Osteoblast (primary cell): ENCODE measurements at regions not wholly inside any gene's neighbourhood (a gene's known extent, or its start where the extent isn't known, plus 50 kb on each side); places are given as distances from the start of the nearest gene placed in this dataset.
"Not testable (repeated sequence)": the region's sequence is repeated elsewhere in the genome, so short reads cannot be mapped to it uniquely, and the experiment has no call there.

ENCODE experiments used
- DNase-seq: peaks from one replicate; pipeline ENCODE4 v3.0.0; 2011; ENCODE audit warnings: low spot score, mixed read lengths; ENCODE audit not compliant: insufficient read length; ENCODE audit errors: missing footprints
- H2AFZ ChIP-seq: 2 replicates; pipeline ENCODE4 v1.6.0; 2011; ENCODE audit warnings: mild to moderate bottlenecking, low read length
- H3K27ac ChIP-seq: 2 replicates; pipeline ENCODE4 v1.5.1; 2011; ENCODE audit warnings: mild to moderate bottlenecking, low read depth, low read length, moderate library complexity
- H3K27me3 ChIP-seq: 2 replicates; pipeline ENCODE4 v1.6.0; 2012; ENCODE audit warnings: mild to moderate bottlenecking, control low read depth, inconsistent platforms, low read length, moderate library complexity; ENCODE audit not compliant: insufficient read depth
- H3K36me3 ChIP-seq: 2 replicates; pipeline ENCODE4 v1.5.1; 2011; ENCODE audit warnings: mild to moderate bottlenecking, low read length, control low read depth, moderate library complexity; ENCODE audit not compliant: insufficient read depth
- H3K4me1 ChIP-seq: 2 replicates; pipeline ENCODE4 v1.5.1; 2011; ENCODE audit warnings: mild to moderate bottlenecking, low read length, control low read depth, moderate library complexity; ENCODE audit not compliant: insufficient read depth
- H3K4me2 ChIP-seq: 2 replicates; pipeline ENCODE4 v1.6.0; 2011; ENCODE audit warnings: mild to moderate bottlenecking, low read length; ENCODE audit not compliant: insufficient read depth
- H3K4me3 ChIP-seq: fragments of 200-600 bp; sonication (generic); 3 replicates; pipeline ENCODE4 v1.5.1; 2012; ENCODE audit warnings: mild to moderate bottlenecking, low read length, inconsistent platforms; ENCODE audit not compliant: insufficient read depth
- H3K79me2 ChIP-seq: 2 replicates; pipeline ENCODE4 v1.6.0; 2012; ENCODE audit warnings: mild to moderate bottlenecking, low read length, control low read depth, inconsistent platforms; ENCODE audit not compliant: insufficient read depth
- H3K9me3 ChIP-seq: 2 replicates; pipeline ENCODE4 v1.5.1; 2011; ENCODE audit warnings: low read depth, low read length, control low read depth
- H4K20me1 ChIP-seq: 2 replicates; pipeline ENCODE4 v1.6.0; 2012; ENCODE audit warnings: mild to moderate bottlenecking, low read length, control low read depth; ENCODE audit not compliant: insufficient read depth
- CTCF ChIP-seq: IDR thresholded peaks from 2 replicates; pipeline ENCODE4 v1.5.1; 2011; ENCODE audit warnings: mild to moderate bottlenecking, low read depth, low read length, moderate library complexity; ENCODE audit errors: extremely low read depth

- Histone ChIP-seq H3K4me2 (no peak overlapping the region), H3K79me2 (no peaks in the 10 kb centered on the region), H3K4me3 (no peak overlapping the region), H3K9me3 (peaks cover 4% of the 10 kb centered on the region), H3K4me1 (no peaks in the 10 kb centered on the region), H3K27ac (no peak overlapping the region), H3K27me3 (no peaks in the 10 kb centered on the region), H3K36me3 (no peaks in the 10 kb centered on the region), H4K20me1 (no peaks in the 10 kb centered on the region), H2AFZ (no peak overlapping the region)
- no peak for DNase-seq
- no peak for TF ChIP-seq CTCF
These were observed 154.0 kb downstream of the SOX1 start for GRCh38 chr13:112220925-112221324.

- no peak overlapping the region for H3K27ac ChIP-seq
- H4K20me1 ChIP-seq, result no peaks in the 10 kb centered on the region
- no peak for TF ChIP-seq CTCF
- no peak overlapping the region for H2AFZ ChIP-seq
- no peak for DNase-seq
- H3K9me3 ChIP-seq, result no peaks in the 10 kb centered on the region
- H3K4me2 ChIP-seq, result no peak overlapping the region
- H3K36me3 ChIP-seq, result no peaks in the 10 kb centered on the region
- no peaks in the 10 kb centered on the region for H3K27me3 ChIP-seq
- no peaks in the 10 kb centered on the region for H3K79me2 ChIP-seq
- H3K4me3 ChIP-seq, result no peak overlapping the region
- H3K4me1 ChIP-seq, result no peaks in the 10 kb centered on the region
These were observed 153.2 kb upstream of the SPACA7 start for GRCh38 chr13:112222971-112223370.

GRCh38 chr13:112223929-112224328 lies 152.2 kb upstream of the SPACA7 start:
- H3K79me2 ChIP-seq, H3K27me3 ChIP-seq, H3K27ac ChIP-seq, H3K36me3 ChIP-seq, H2AFZ ChIP-seq, H3K9me3 ChIP-seq, H4K20me1 ChIP-seq, H3K4me1 ChIP-seq, H3K4me3 ChIP-seq, DNase-seq, H3K4me2 ChIP-seq: not testable (repeated sequence)

- Histone ChIP-seq H3K4me3 (no peak overlapping the region), H3K4me2 (no peak overlapping the region), H3K27ac (no peak overlapping the region), H4K20me1 (no peaks in the 10 kb centered on the region), H3K27me3 (no peaks in the 10 kb centered on the region), H3K79me2 (no peaks in the 10 kb centered on the region), H2AFZ (no peak overlapping the region), H3K9me3 (no peaks in the 10 kb centered on the region), H3K4me1 (no peaks in the 10 kb centered on the region), H3K36me3 (no peaks in the 10 kb centered on the region)
- no peak for TF ChIP-seq CTCF
- DNase-seq, result peak; percentile 72
These were observed 150.6 kb upstream of the SPACA7 start for GRCh38 chr13:112225429-112226090.
